GM12878 (cell line): ENCODE measurements at regions not wholly inside any gene's neighbourhood (a gene's known extent, or its start where the extent isn't known, plus 50 kb on each side); places are given as distances from the start of the nearest gene placed in this dataset.

Source experiments
- ATAC-seq: fragments of 200-7000 bp; cut with Tn5 transposase; 3 replicates; pipeline ENCODE4 v1.9.1; 2020; ENCODE audit warnings: mild to moderate bottlenecking, moderate library complexity
- BruUV-seq: library from RNA; stranded (reverse); fragments of 400-500 nt; replicated peaks from 2 replicates; lab custom pipeline; 2021; lab: Mats Ljungman, UMichigan
- CTCF ChIA-PET: fragments of 300-600 bp; sonication (Branson Sonifier 250); formaldehyde crosslinking; extraction: SDS; loops from one replicate; lab custom pipeline; 2021; ENCODE audit warnings: inconsistent platforms; lab: Yijun Ruan, JAX
- POLR2A ChIA-PET: fragments of 350-600 bp; formaldehyde crosslinking; extraction: SDS; loops from one replicate; lab custom pipeline; 2021; ENCODE audit warnings: inconsistent platforms; lab: Charles Lee
- RAD21 ChIA-PET: fragments of 300-600 bp; sonication (Branson Sonifier 250); formaldehyde crosslinking; loops from one replicate; lab custom pipeline; 2023; ENCODE audit warnings: antibody characterized with exemption; ENCODE audit not compliant: unreplicated experiment; lab: Charles Lee
- SMC1A ChIA-PET: fragments of 300-600 bp; sonication (Branson Sonifier 250); formaldehyde crosslinking; loops from one replicate; lab custom pipeline; 2023; ENCODE audit not compliant: unreplicated experiment, uncharacterized antibody; lab: Charles Lee
- DNase-seq: peaks from one replicate; pipeline ENCODE4 v3.0.0-alpha.2; 2011; ENCODE audit warnings: low read depth, low spot score
- FAIRE-seq: peaks from 3 replicates; lab custom pipeline; 2011; peaks lifted over from hg19 to GRCh38; lab: Jason Lieb, UNC
- H2AFZ ChIP-seq: 2 replicates; pipeline ENCODE4 v1.6.0; 2011; ENCODE audit warnings: low read depth, low read length, control low read depth; ENCODE audit not compliant: control insufficient read depth
- H3K27ac ChIP-seq: 2 replicates; pipeline ENCODE4 v1.5.1; 2011; ENCODE audit warnings: control low read depth; ENCODE audit not compliant: control insufficient read depth, insufficient read depth
- H3K27me3 ChIP-seq, 2 experiments: replicated peaks in 1 of 2; 2 replicates each; pipeline versions ENCODE4 v1.6.0 to v1.6.1; 2011; ENCODE audit warnings: low read length in 1 of 2; ENCODE audit not compliant: control insufficient read depth in 2 of 2, insufficient read depth in 2 of 2
- H3K36me3 ChIP-seq, 2 experiments: 2 replicates each; pipeline ENCODE4 v1.5.1; 2011; ENCODE audit warnings: low read length in 1 of 2; ENCODE audit not compliant: control insufficient read depth in 2 of 2, insufficient read depth in 2 of 2
- H3K4me1 ChIP-seq: 2 replicates; pipeline ENCODE4 v1.6.1; 2011; ENCODE audit warnings: mild to moderate bottlenecking, low read length, moderate library complexity, mixed read lengths; ENCODE audit not compliant: control insufficient read depth, insufficient read depth
- H3K4me2 ChIP-seq: 2 replicates; pipeline ENCODE4 v1.6.0; 2011; ENCODE audit warnings: control low read depth; ENCODE audit not compliant: control insufficient read depth, insufficient read depth
- H3K4me3 ChIP-seq: fragments of 200-600 bp; sonication (generic); 2 replicates; pipeline ENCODE4 v1.5.1; 2016
- H3K79me2 ChIP-seq: 2 replicates; pipeline ENCODE4 v1.6.0; 2011; ENCODE audit warnings: low read length; ENCODE audit not compliant: control insufficient read depth, insufficient read depth
- H3K9ac ChIP-seq: 2 replicates; pipeline ENCODE4 v1.8.0; 2011; ENCODE audit warnings: low read length, control low read depth, mixed read lengths; ENCODE audit not compliant: control insufficient read depth, insufficient read depth
- H3K9me3 ChIP-seq: replicated peaks from 3 replicates; pipeline ENCODE4 v1.5.1; 2011; ENCODE audit warnings: mild to moderate bottlenecking, low read length; ENCODE audit not compliant: control insufficient read depth, insufficient read depth
- H4K20me1 ChIP-seq: 2 replicates; pipeline ENCODE4 v1.6.0; 2011; ENCODE audit not compliant: control insufficient read depth, insufficient read depth
- CEBPB ChIP-seq, 2 experiments: fragments of 150-350 bp in 1 of 2; IDR thresholded peaks; 2 replicates each; pipeline ENCODE4 v1.6.1; 2012 to 2014; ENCODE audit warnings: low read depth in 2 of 2, low read length in 2 of 2, borderline replicate concordance in 1 of 2, inconsistent platforms in 1 of 2
- CTCF ChIP-seq, 3 experiments: IDR thresholded peaks in 2 of 3; conservative IDR thresholded peaks in 1 of 3; 2 replicates each; pipeline ENCODE4 v1.5.1; 2011; ENCODE audit warnings: low read depth in 3 of 3, low read length in 3 of 3, mild to moderate bottlenecking in 3 of 3, control low read depth in 2 of 3, moderate library complexity in 2 of 3, inconsistent platforms in 1 of 3, mixed read lengths in 1 of 3; ENCODE audit not compliant: control insufficient read depth in 2 of 3, insufficient read depth in 1 of 3; ENCODE audit errors: extremely low read depth in 1 of 3
- ETV6 ChIP-seq, 2 experiments: fragments of 450-650 bp in 1 of 2; IDR thresholded peaks in 1 of 2; conservative IDR thresholded peaks in 1 of 2; 2 replicates each; pipeline ENCODE4 v1.6.1; 2014; ENCODE audit warnings: antibody characterized with exemption in 1 of 2, borderline replicate concordance in 1 of 2, low read depth in 1 of 2, mild to moderate bottlenecking in 1 of 2, moderate library complexity in 1 of 2
- FOXK2 ChIP-seq: fragments of 450-650 bp; IDR thresholded peaks from 2 replicates; pipeline ENCODE4 v1.6.1; 2017; ENCODE audit warnings: mild to moderate bottlenecking, moderate library complexity
- GABPA ChIP-seq: IDR thresholded peaks from 2 replicates; pipeline ENCODE4 v1.6.1; 2014; ENCODE audit warnings: antibody characterized with exemption, low read depth, mild to moderate bottlenecking, inconsistent platforms
- HDAC6 ChIP-seq: fragments of 200-600 bp; sonication (generic); IDR thresholded peaks from one replicate; pipeline ENCODE4 v1.8.0; 2017; ENCODE audit warnings: antibody characterized with exemption; ENCODE audit not compliant: unreplicated experiment
- JUNB ChIP-seq: IDR thresholded peaks from 2 replicates; pipeline ENCODE4 v1.6.1; 2016; ENCODE audit warnings: antibody characterized with exemption, mild to moderate bottlenecking
- KAT2A ChIP-seq: conservative IDR thresholded peaks from 2 replicates; pipeline ENCODE4 v1.6.1; 2011; ENCODE audit warnings: low read depth, low read length; ENCODE audit not compliant: control insufficient read depth
- MYB ChIP-seq: fragments of 150-350 bp; IDR thresholded peaks from 2 replicates; pipeline ENCODE4 v1.6.1; 2014; ENCODE audit warnings: mild to moderate bottlenecking, low read depth, low read length, borderline replicate concordance
- PML ChIP-seq: IDR thresholded peaks from 2 replicates; pipeline ENCODE4 v1.6.1; 2012; ENCODE audit warnings: low read length, inconsistent platforms
- POLR2AphosphoS5 ChIP-seq: IDR thresholded peaks from 2 replicates; pipeline ENCODE4 v1.6.1; 2011; ENCODE audit warnings: mild to moderate bottlenecking, low read length, inconsistent platforms
- RAD21 ChIP-seq: IDR thresholded peaks from 2 replicates; pipeline ENCODE4 v1.6.1; 2011; ENCODE audit warnings: mild to moderate bottlenecking, low read depth, low read length, moderate library complexity; ENCODE audit not compliant: insufficient read depth
- RCOR1 ChIP-seq: conservative IDR thresholded peaks from 2 replicates; pipeline ENCODE4 v1.6.1; 2012; ENCODE audit warnings: low read depth, low read length, improper control_type of control experiment
- RFX5 ChIP-seq: IDR thresholded peaks from 2 replicates; pipeline ENCODE4 v1.6.1; 2011; ENCODE audit warnings: low read depth, low read length, improper control_type of control experiment
- SIN3A ChIP-seq: IDR thresholded peaks from 2 replicates; pipeline ENCODE4 v1.6.1; 2012; ENCODE audit warnings: low read depth, low read length, improper control_type of control experiment
- SREBF1 ChIP-seq: IDR thresholded peaks from 2 replicates; pipeline ENCODE4 v1.6.1; 2012; ENCODE audit warnings: mild to moderate bottlenecking, low read length
- SREBF2 ChIP-seq: IDR thresholded peaks from 2 replicates; pipeline ENCODE4 v1.6.1; 2012; ENCODE audit warnings: mild to moderate bottlenecking, low read length
- WGBS: methylation state at CpG from one replicate; pipeline ENCODE4 v1.1.6; 2016; ENCODE audit warnings: low lambda C conversion rate; ENCODE audit not compliant: insufficient replicate concordance, insufficient coverage; ENCODE audit errors: missing lambda C conversion rate; 5-methylcytosine and 5-hydroxymethylcytosine counted together
- in situ Hi-C: fragments of 300-500 bp; cut with MboI; formaldehyde crosslinking; loops from 9 replicates; pipeline ENCODE4 v1.14.3; 2018; ENCODE audit warnings: mixed read lengths
- intact Hi-C: fragments of 100-400 bp; cut with micrococcal nuclease; formaldehyde crosslinking; loops from one replicate; pipeline ENCODE4 v1.14.2; 2022; ENCODE audit not compliant: unreplicated experiment

- BruUV-seq: no TSS peak
- Histone ChIP-seq H3K27ac (no peak overlapping the region), H3K79me2 (no peaks in the 10 kb centered on the region), H3K36me3 (no peaks in the 10 kb centered on the region), H3K27me3 (no peaks in the 10 kb centered on the region), H3K9ac (no peak overlapping the region), H3K4me1 (no peaks in the 10 kb centered on the region), H4K20me1 (no peaks in the 10 kb centered on the region), H3K4me2 (no peak overlapping the region), H2AFZ (no peak overlapping the region), H3K9me3 (no peaks in the 10 kb centered on the region), H3K4me3 (no peak overlapping the region)
- RAD21 ChIA-PET: interaction anchor here (1.0 kb wide), 1 partner anchor 37 kb away, joined by 3 read pairs; no protein-coding TSS in a partner anchor
- POLR2A ChIA-PET: no interaction called here
- in situ Hi-C loops: no loop called here
- FAIRE-seq: no peak
- intact Hi-C loops: no loop called here
- SMC1A ChIA-PET: interaction anchor here (0.5 to 1.6 kb wide), 2 partner anchors 8 to 12 kb away, joined by 3 read pairs; no protein-coding TSS in a partner anchor
- no peak for TF ChIP-seq FOXK2
- TF ChIP-seq JUNB: no peak
- TF ChIP-seq ETV6 (conservative IDR thresholded peaks at IDR 0.05 in 1 of 2, IDR thresholded peaks at IDR 0.05 in 1 of 2; ENCODE audit: borderline replicate concordance in 1 of 2, low read depth in 1 of 2): no peak
- no peak for TF ChIP-seq RCOR1
- TF ChIP-seq SIN3A: no peak
- no peak for TF ChIP-seq CEBPB (IDR thresholded peaks at IDR 0.05; ENCODE audit: borderline replicate concordance in 1 of 2, low read depth in 2 of 2, low read length in 2 of 2)
- TF ChIP-seq CTCF (IDR thresholded peaks at IDR 0.05 in 2 of 3, conservative IDR thresholded peaks at IDR 0.05 in 1 of 3; ENCODE audit: control insufficient read depth in 2 of 3, extremely low read depth in 1 of 3, insufficient read depth in 1 of 3, low read depth in 3 of 3, low read length in 3 of 3): no peak
- TF ChIP-seq GABPA: no peak
- TF ChIP-seq PML: no peak
- TF ChIP-seq SREBF2: no peak
- TF ChIP-seq RFX5: no peak
- no peak for TF ChIP-seq HDAC6
- TF ChIP-seq MYB: no peak
- no peak for TF ChIP-seq POLR2AphosphoS5
- no peak for TF ChIP-seq KAT2A
- no peak for TF ChIP-seq RAD21
- no peak for TF ChIP-seq SREBF1
- 29% methylated on average over 2 of the region's 2 CpGs for WGBS
- no peak for DNase-seq
- ATAC-seq: no peak
- CTCF ChIA-PET: interaction anchor here (1.4 kb wide), 1 partner anchor 8 kb away, joined by 4 read pairs; no protein-coding TSS in a partner anchor
These were observed 991.6 kb downstream of the SLC6A15 start for GRCh38 chr12:83920821-83921547.
